Right kidney (tissue), 1 donor: ENCODE measurements at regions not wholly inside any gene's neighbourhood (a gene's known extent, or its start where the extent isn't known, plus 50 kb on each side); places are given as distances from the start of the nearest gene placed in this dataset.
A peak's percentile ranks its signal among the peaks of the same experiment; 100 is the strongest.

ENCODE experiments used
- DNase-seq: peaks from one replicate; pipeline ENCODE4 v3.0.0-alpha.2; 2016

- no peak for DNase-seq
Measured at GRCh38 chr1:234932106-234932505, 196.5 kb downstream of the TOMM20 start.

GRCh38 chr1:234931404-234931973 lies 197.1 kb downstream of the TOMM20 start:
- no peak for DNase-seq

GRCh38 chr1:234929369-234929768 lies 199.3 kb downstream of the TOMM20 start:
- no peak for DNase-seq

- no peak for DNase-seq
Measured at GRCh38 chr1:234928642-234929041, 200.0 kb downstream of the TOMM20 start.

GRCh38 chr1:234927971-234928640 lies 200.5 kb downstream of the TOMM20 start:
- no peak for DNase-seq

GRCh38 chr1:234927312-234927970 lies 201.2 kb downstream of the TOMM20 start:
- DNase-seq, result no peak

GRCh38 chr1:234926559-234927311 lies 201.9 kb downstream of the TOMM20 start:
- no peak for DNase-seq

- DNase-seq, result no peak
Measured at GRCh38 chr1:234926264-234926558, 202.4 kb downstream of the TOMM20 start.

- no peak for DNase-seq
Measured at GRCh38 chr1:234925440-234926263, 203.0 kb downstream of the TOMM20 start.

GRCh38 chr1:234924450-234925355 lies 203.9 kb downstream of the TOMM20 start:
- no peak for DNase-seq

- DNase-seq, result no peak
Measured at GRCh38 chr1:234923626-234924025, 205.0 kb downstream of the TOMM20 start.

- DNase-seq, result no peak
Measured at GRCh38 chr1:234922987-234923386, 205.7 kb downstream of the TOMM20 start.

- no peak for DNase-seq
Measured at GRCh38 chr1:234921266-234922062, 207.2 kb downstream of the TOMM20 start.

GRCh38 chr1:234920843-234921140 lies 207.8 kb downstream of the TOMM20 start:
- DNase-seq, result no peak

- no peak for DNase-seq
Measured at GRCh38 chr1:234920136-234920842, 208.3 kb downstream of the TOMM20 start.

GRCh38 chr1:234918961-234919761 lies 209.5 kb downstream of the TOMM20 start:
- no peak for DNase-seq

- DNase-seq, result peak; percentile 78
Measured at GRCh38 chr1:234918181-234918841, 210.3 kb downstream of the TOMM20 start.

GRCh38 chr1:234917495-234918180 lies 211.0 kb downstream of the TOMM20 start:
- DNase-seq, result no peak
